Stimulated activated CD4-positive, alpha-beta T cell treated with anti-CD3 and anti-CD28 coated beads, Interleukin-4, amount 100 ng/mL, for 48 hours (primary cell): ENCODE measurements at regions not wholly inside any gene's neighbourhood (a gene's known extent, or its start where the extent isn't known, plus 50 kb on each side); places are given as distances from the start of the nearest gene placed in this dataset.
"Not testable (repeated sequence)": the region's sequence is repeated elsewhere in the genome, so short reads cannot be mapped to it uniquely, and the experiment has no call there.

ENCODE experiments used
- DNase-seq, 2 donors: peaks; one replicate each; pipeline ENCODE4 v3.0.0-alpha.2; 2020; ENCODE audit warnings: low read depth in 2 of 2

GRCh38 chr20:53773792-53774401, 180.3 kb upstream of the ZNF217 start:
- DNase-seq, result no peak

GRCh38 chr20:53773066-53773791, 179.6 kb upstream of the ZNF217 start:
- not testable (repeated sequence) for DNase-seq

GRCh38 chr20:53769041-53769440, 175.4 kb upstream of the ZNF217 start:
- no peak for DNase-seq

- DNase-seq, result no peak
These were observed 174.7 kb upstream of the ZNF217 start for GRCh38 chr20:53768329-53768728.

- no peak for DNase-seq
These were observed 173.7 kb upstream of the ZNF217 start for GRCh38 chr20:53767206-53767930.

- no peak for DNase-seq
These were observed 170.8 kb upstream of the ZNF217 start for GRCh38 chr20:53764415-53764800.

- DNase-seq, result no peak
These were observed 170.2 kb upstream of the ZNF217 start for GRCh38 chr20:53763707-53764414.

- not testable (repeated sequence) for DNase-seq
These were observed 168.8 kb upstream of the ZNF217 start for GRCh38 chr20:53762423-53762798.

- no peak for DNase-seq
These were observed 166.4 kb upstream of the ZNF217 start for GRCh38 chr20:53760025-53760441.

GRCh38 chr20:53757472-53757913, 163.9 kb upstream of the ZNF217 start:
- no peak for DNase-seq

- no peak for DNase-seq
These were observed 162.3 kb upstream of the ZNF217 start for GRCh38 chr20:53755733-53756531.

- no peak for DNase-seq
These were observed 160.3 kb upstream of the ZNF217 start for GRCh38 chr20:53753880-53754459.

GRCh38 chr20:53752971-53753879, 159.6 kb upstream of the ZNF217 start:
- no peak for DNase-seq

- no peak for DNase-seq
These were observed 158.9 kb upstream of the ZNF217 start for GRCh38 chr20:53752583-53752970.

- no peak for DNase-seq
These were observed 158.1 kb upstream of the ZNF217 start for GRCh38 chr20:53751620-53752318.

GRCh38 chr20:53750827-53751619, 157.4 kb upstream of the ZNF217 start:
- no peak for DNase-seq

GRCh38 chr20:53749499-53749898, 155.9 kb upstream of the ZNF217 start:
- no peak for DNase-seq

GRCh38 chr20:53748821-53749421, 155.3 kb upstream of the ZNF217 start:
- DNase-seq, result no peak
